Fibroblast of villous mesenchyme (primary cell): ENCODE measurements at regions not wholly inside any gene's neighbourhood (a gene's known extent, or its start where the extent isn't known, plus 50 kb on each side); places are given as distances from the start of the nearest gene placed in this dataset. TPM values are rescaled to one million over a fixed set of nuclear protein-coding genes. Genes with fewer than 3 reads are reported as not detected.

Experiments
- small RNA-seq: library from RNA; depleted of rRNA; stranded (forward); fragments of <200 nt; gene quantifications from one replicate; pipeline ENCODE3, GENCODE V24; 2012

Small RNA genes lying in the stretch of these regions (small RNA-seq; reads per million reads assigned to genes)
- gene RN7SKP31 (not detected), gene RNU6-985P (not detected)
